ENCODE measurements at regions not wholly inside any gene's neighbourhood (a gene's known extent, or its start where the extent isn't known, plus 50 kb on each side); places are given as distances from the start of the nearest gene placed in this dataset.

DNA sequence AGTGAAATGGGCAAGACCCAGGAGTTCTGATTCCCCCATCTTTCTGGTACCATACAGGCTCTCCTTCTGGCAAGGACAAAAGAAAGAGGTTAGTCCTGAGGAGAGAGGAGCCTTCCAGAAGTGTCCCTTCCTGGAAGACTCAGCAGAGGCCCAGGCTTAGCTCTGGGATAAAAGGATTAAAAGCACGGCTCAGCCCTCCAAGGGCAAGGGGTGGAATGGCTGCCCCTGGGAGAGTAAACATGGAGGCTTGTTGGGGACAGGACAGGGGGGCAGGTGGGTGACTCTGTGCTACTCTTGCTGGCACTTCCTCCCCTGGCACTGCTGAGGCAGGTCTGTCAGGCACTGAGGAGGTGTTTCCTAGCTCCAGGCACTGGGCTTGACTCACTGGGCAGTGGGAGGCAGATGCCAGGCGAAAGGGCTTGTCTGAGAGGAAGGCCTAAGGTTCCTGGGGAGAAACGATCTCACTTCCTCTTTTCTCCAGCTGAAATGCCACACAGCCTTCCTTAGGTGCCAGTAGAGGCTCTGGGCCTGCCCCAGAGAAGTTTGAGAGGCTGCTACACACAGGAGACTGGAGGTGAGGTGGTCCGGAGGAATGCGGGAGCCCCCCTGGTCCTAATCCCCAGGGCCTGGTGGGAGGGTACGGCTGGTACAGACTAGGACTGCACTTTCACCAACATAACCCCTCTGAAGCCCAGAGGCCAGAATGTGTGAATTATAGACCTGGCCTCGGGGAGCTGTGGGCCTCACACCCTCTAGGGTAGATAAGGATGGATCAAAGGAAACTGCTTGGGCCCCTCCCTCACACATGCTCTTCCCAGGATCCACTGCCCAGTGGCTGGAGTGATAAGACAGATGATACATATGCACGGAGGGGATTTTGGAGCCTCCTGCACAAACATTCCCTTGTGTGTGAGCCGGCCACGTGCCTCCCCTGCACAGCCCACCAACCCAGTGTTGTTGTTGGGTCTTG is 63.2 kb upstream of the PODXL start:
- Histone ChIP-seq H3K36me3 (ENCODE audit: control insufficient read depth, insufficient read depth, low read length) (no peaks in the 10 kb centered on the region), H3K9me3 (ENCODE audit: control insufficient read depth, insufficient read depth, low read length) (no peaks in the 10 kb centered on the region), H3K27ac (ENCODE audit: low read depth, low read length) (peak overlapping the region; percentile 67), H3K27me3 (ENCODE audit: control insufficient read depth, insufficient read depth, low read length) (no peaks in the 10 kb centered on the region), H3K4me3 (ENCODE audit: low read depth, low read length) (no peak overlapping the region), H3K4me1 (ENCODE audit: control insufficient read depth, insufficient read depth, low read length) (peaks cover 23% of the 10 kb centered on the region)
- WGBS (ENCODE audit: insufficient coverage), result 52% methylated on average over 3 of the region's 10 CpGs
- no peak for DNase-seq (ENCODE audit: low read depth in 4 of 6, low spot score in 6 of 6)

DNA sequence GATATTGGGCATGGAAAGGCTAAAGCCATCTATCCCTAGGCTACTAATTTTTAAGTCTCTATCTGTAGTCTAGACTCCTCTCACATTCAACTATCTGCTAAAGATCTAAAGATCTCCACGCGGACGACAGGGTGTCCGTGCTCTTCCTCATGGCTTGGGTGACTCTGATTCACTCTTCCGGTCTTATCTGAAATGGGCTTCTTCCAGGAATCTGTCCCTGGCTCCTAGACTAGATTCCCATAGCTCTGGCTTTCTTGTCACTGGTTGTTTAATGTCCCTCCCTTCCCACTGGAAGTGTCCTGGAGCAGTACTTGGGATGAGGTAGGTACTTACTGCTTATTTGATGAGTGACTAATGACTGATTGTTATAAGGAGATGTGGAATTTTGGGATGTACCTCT is 62.0 kb upstream of the PODXL start:
- 96% methylated on average over 5 of the region's 5 CpGs for WGBS (ENCODE audit: insufficient coverage)
- H3K4me3 ChIP-seq (ENCODE audit: low read depth, low read length), result no peak overlapping the region

GRCh38 chr7:131616487-131617200 is 60.2 kb upstream of the PODXL start:
- Histone ChIP-seq H3K36me3 (ENCODE audit: control insufficient read depth, insufficient read depth, low read length) (no peaks in the 10 kb centered on the region), H3K4me1 (ENCODE audit: control insufficient read depth, insufficient read depth, low read length) (peaks cover 21% of the 10 kb centered on the region), H3K9me3 (ENCODE audit: control insufficient read depth, insufficient read depth, low read length) (no peaks in the 10 kb centered on the region), H3K27me3 (ENCODE audit: control insufficient read depth, insufficient read depth, low read length) (no peaks in the 10 kb centered on the region), H3K27ac (ENCODE audit: low read depth, low read length) (no peak overlapping the region), H3K4me3 (ENCODE audit: low read depth, low read length) (no peak overlapping the region)
- WGBS (ENCODE audit: insufficient coverage), result 93% methylated on average over 8 of the region's 8 CpGs
- DNase-seq (ENCODE audit: low read depth in 4 of 6, low spot score in 6 of 6), result no peak

More for the DNA sequence above, 62.0 kb upstream of the PODXL start:
- Histone ChIP-seq H3K27ac (ENCODE audit: low read depth, low read length) (no peak overlapping the region), H3K36me3 (ENCODE audit: control insufficient read depth, insufficient read depth, low read length) (no peaks in the 10 kb centered on the region), H3K4me1 (ENCODE audit: control insufficient read depth, insufficient read depth, low read length) (peaks cover 23% of the 10 kb centered on the region), H3K27me3 (ENCODE audit: control insufficient read depth, insufficient read depth, low read length) (no peaks in the 10 kb centered on the region), H3K9me3 (ENCODE audit: control insufficient read depth, insufficient read depth, low read length) (no peaks in the 10 kb centered on the region)
- no peak for DNase-seq (ENCODE audit: low read depth in 4 of 6, low spot score in 6 of 6)

GRCh38 chr7:131613909-131614308 is 57.5 kb upstream of the PODXL start:
- Histone ChIP-seq H3K4me1 (ENCODE audit: control insufficient read depth, insufficient read depth, low read length) (peaks cover 12% of the 10 kb centered on the region), H3K27me3 (ENCODE audit: control insufficient read depth, insufficient read depth, low read length) (no peaks in the 10 kb centered on the region), H3K27ac (ENCODE audit: low read depth, low read length) (no peak overlapping the region), H3K36me3 (ENCODE audit: control insufficient read depth, insufficient read depth, low read length) (no peaks in the 10 kb centered on the region), H3K9me3 (ENCODE audit: control insufficient read depth, insufficient read depth, low read length) (no peaks in the 10 kb centered on the region), H3K4me3 (ENCODE audit: low read depth, low read length) (no peak overlapping the region)
- no peak for DNase-seq (ENCODE audit: low read depth in 4 of 6, low spot score in 6 of 6)
- 89% methylated on average over 7 of the region's 7 CpGs for WGBS (ENCODE audit: insufficient coverage)

DNA sequence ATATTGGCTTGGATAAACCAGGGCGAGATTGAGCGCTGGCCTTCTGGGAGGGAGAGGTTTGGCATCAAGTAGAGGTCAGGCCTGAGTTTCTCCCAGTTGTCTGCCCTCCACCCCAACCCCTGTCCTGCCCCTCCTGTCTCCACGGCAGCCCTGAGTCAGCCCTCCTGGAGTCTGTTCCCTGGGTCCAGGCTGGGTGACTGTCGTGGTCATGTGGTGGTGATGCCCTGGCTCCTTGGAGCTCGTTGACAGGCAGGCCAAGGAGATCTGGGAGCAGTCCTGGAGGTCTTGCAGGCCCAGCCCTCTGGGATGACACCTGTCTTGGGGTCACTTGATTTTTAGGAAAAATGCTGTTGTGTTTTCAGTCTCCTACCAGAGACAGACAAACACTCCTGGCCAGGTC is 53.6 kb upstream of the PODXL start:
- DNase-seq (ENCODE audit: low read depth in 4 of 6, low spot score in 6 of 6), result no peak
- H3K9me3 ChIP-seq (ENCODE audit: control insufficient read depth, insufficient read depth, low read length), result no peaks in the 10 kb centered on the region
- no peak overlapping the region for H3K27ac ChIP-seq (ENCODE audit: low read depth, low read length)
- peaks cover 49% of the 10 kb centered on the region for H3K4me1 ChIP-seq (ENCODE audit: control insufficient read depth, insufficient read depth, low read length)
- WGBS (ENCODE audit: insufficient coverage), result 87% methylated on average over 3 of the region's 5 CpGs
- H3K36me3 ChIP-seq (ENCODE audit: control insufficient read depth, insufficient read depth, low read length), result no peaks in the 10 kb centered on the region
- no peaks in the 10 kb centered on the region for H3K27me3 ChIP-seq (ENCODE audit: control insufficient read depth, insufficient read depth, low read length)
- H3K4me3 ChIP-seq (ENCODE audit: low read depth, low read length), result no peak overlapping the region

GRCh38 chr7:131608116-131608500 is 51.7 kb upstream of the PODXL start:
- peak in 2 of 6 donors; percentile 67 to 71 for DNase-seq (ENCODE audit: low read depth in 4 of 6, low spot score in 6 of 6)
- H3K27ac ChIP-seq (ENCODE audit: low read depth, low read length), result no peak overlapping the region
- no peaks in the 10 kb centered on the region for H3K9me3 ChIP-seq (ENCODE audit: control insufficient read depth, insufficient read depth, low read length)
- peaks cover 51% of the 10 kb centered on the region for H3K4me1 ChIP-seq (ENCODE audit: control insufficient read depth, insufficient read depth, low read length)
- no peaks in the 10 kb centered on the region for H3K36me3 ChIP-seq (ENCODE audit: control insufficient read depth, insufficient read depth, low read length)
- no peaks in the 10 kb centered on the region for H3K27me3 ChIP-seq (ENCODE audit: control insufficient read depth, insufficient read depth, low read length)
- WGBS (ENCODE audit: insufficient coverage), result 4% methylated on average over 3 of the region's 5 CpGs
- no peak overlapping the region for H3K4me3 ChIP-seq (ENCODE audit: low read depth, low read length)

- WGBS (ENCODE audit: insufficient coverage), result 27% methylated on average over 17 of the region's 21 CpGs
- peak in 5 of 6 donors; percentile 13 to 83 (median 45) for DNase-seq (ENCODE audit: low read depth in 4 of 6, low spot score in 6 of 6)
- peak overlapping the region; percentile 20 for H3K27ac ChIP-seq (ENCODE audit: low read depth, low read length)
- no peaks in the 10 kb centered on the region for H3K36me3 ChIP-seq (ENCODE audit: control insufficient read depth, insufficient read depth, low read length)
- no peaks in the 10 kb centered on the region for H3K27me3 ChIP-seq (ENCODE audit: control insufficient read depth, insufficient read depth, low read length)
- peaks cover 51% of the 10 kb centered on the region for H3K4me1 ChIP-seq (ENCODE audit: control insufficient read depth, insufficient read depth, low read length)
- H3K4me3 ChIP-seq (ENCODE audit: low read depth, low read length), result no peak overlapping the region
- no peaks in the 10 kb centered on the region for H3K9me3 ChIP-seq (ENCODE audit: control insufficient read depth, insufficient read depth, low read length)
Measured at GRCh38 chr7:131607291-131608115, 51.1 kb upstream of the PODXL start.

DNA sequence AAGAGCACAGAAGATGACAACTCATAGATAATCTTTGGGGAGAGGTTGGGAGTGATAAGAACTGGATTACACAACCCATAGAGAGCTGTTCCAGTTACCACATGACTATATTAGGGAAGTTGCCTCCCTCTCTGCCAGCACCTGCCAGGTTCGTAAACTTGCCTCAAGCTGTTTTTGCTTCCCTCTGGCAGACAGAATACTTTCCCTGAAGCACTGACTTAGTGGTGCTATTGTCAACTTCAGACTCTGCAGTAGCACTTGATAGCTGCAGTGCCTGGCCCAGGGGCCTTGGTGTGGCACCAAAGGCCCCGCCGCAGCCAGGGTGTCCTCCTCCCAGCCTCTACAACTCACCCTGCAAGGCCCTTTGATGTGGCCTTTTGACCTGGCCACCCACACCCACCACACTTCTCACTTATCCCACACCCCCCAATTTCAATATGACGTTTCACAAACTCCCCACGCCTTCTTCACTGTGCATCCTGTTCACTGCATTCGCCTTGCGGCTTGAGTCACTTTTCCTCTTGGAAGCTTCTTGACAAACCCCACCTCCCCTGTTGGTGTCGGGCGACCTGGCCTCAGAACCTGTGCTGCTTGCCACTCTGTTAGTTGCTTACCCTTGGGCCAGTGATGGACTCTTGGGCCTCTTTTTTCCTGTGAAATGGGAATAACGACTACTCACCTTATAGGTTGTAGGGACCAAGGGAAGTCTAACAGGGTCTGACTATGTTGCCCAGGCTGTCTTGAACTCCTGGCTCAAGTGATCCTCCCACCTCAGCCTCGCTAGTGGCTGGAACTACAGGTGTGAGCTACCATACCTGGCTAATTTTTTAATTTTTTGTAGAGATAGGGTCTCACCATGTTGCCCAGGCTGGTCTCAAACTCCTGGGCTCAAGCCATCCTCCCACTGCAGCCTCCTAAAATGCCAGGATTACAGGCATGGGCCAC is 50.2 kb upstream of the PODXL start:
- DNase-seq (ENCODE audit: low read depth in 4 of 6, low spot score in 6 of 6), result no peak
- Histone ChIP-seq H3K4me3 (ENCODE audit: low read depth, low read length) (no peak overlapping the region), H3K27me3 (ENCODE audit: control insufficient read depth, insufficient read depth, low read length) (no peaks in the 10 kb centered on the region), H3K27ac (ENCODE audit: low read depth, low read length) (no peak overlapping the region), H3K4me1 (ENCODE audit: control insufficient read depth, insufficient read depth, low read length) (peaks cover 51% of the 10 kb centered on the region), H3K9me3 (ENCODE audit: control insufficient read depth, insufficient read depth, low read length) (no peaks in the 10 kb centered on the region), H3K36me3 (ENCODE audit: control insufficient read depth, insufficient read depth, low read length) (no peaks in the 10 kb centered on the region)
- 89% methylated on average over 9 of the region's 11 CpGs for WGBS (ENCODE audit: insufficient coverage)

All from spinal cord (tissue), 9 donors.